NCI-H774 (cell line): ENCODE measurements at regions not wholly inside any gene's neighbourhood (a gene's known extent, or its start where the extent isn't known, plus 50 kb on each side); places are given as distances from the start of the nearest gene placed in this dataset.

Source experiments
- DNase-seq: peaks from one replicate; lab custom pipeline; 2025; lab: John Stamatoyannopoulos, UW

- DNase-seq = no peak
Observed at GRCh38 chrX:45747905-45748304, 547.2 kb upstream of the DIPK2B start.

GRCh38 chrX:45745479-45745878 is 544.8 kb upstream of the DIPK2B start:
- DNase-seq = no peak

- no peak for DNase-seq
Observed at GRCh38 chrX:45743906-45744625, 543.4 kb upstream of the DIPK2B start.

- DNase-seq = no peak
Observed at GRCh38 chrX:45743081-45743533, 542.4 kb upstream of the DIPK2B start.

GRCh38 chrX:45740291-45740690 is 539.6 kb upstream of the DIPK2B start:
- no peak for DNase-seq

- DNase-seq = no peak
Observed at GRCh38 chrX:45735571-45735970, 534.9 kb upstream of the DIPK2B start.

GRCh38 chrX:45731448-45731847 is 530.8 kb upstream of the DIPK2B start:
- no peak for DNase-seq

- no peak for DNase-seq
Observed at GRCh38 chrX:45727761-45728160, 527.1 kb upstream of the DIPK2B start.

- DNase-seq = no peak
Observed at GRCh38 chrX:45722471-45722870, 521.8 kb upstream of the DIPK2B start.

- no peak for DNase-seq
Observed at GRCh38 chrX:45719751-45720501, 519.2 kb upstream of the DIPK2B start.

GRCh38 chrX:45718676-45719075 is 518.0 kb upstream of the DIPK2B start:
- no peak for DNase-seq

- no peak for DNase-seq
Observed at GRCh38 chrX:45716750-45717149, 516.1 kb upstream of the DIPK2B start.

GRCh38 chrX:45715748-45716147 is 515.1 kb upstream of the DIPK2B start:
- no peak for DNase-seq

GRCh38 chrX:45714866-45715265 is 514.2 kb upstream of the DIPK2B start:
- no peak for DNase-seq

- DNase-seq = no peak
Observed at GRCh38 chrX:45712067-45712466, 511.4 kb upstream of the DIPK2B start.

- no peak for DNase-seq
Observed at GRCh38 chrX:45711231-45711630, 510.6 kb upstream of the DIPK2B start.

GRCh38 chrX:45710081-45710801 is 509.6 kb upstream of the DIPK2B start:
- no peak for DNase-seq

GRCh38 chrX:45709381-45709780 is 508.7 kb upstream of the DIPK2B start:
- no peak for DNase-seq

- no peak for DNase-seq
Observed at GRCh38 chrX:45699158-45699557, 498.5 kb upstream of the DIPK2B start.

- DNase-seq = no peak
Observed at GRCh38 chrX:45697591-45697990, 496.9 kb upstream of the DIPK2B start.

GRCh38 chrX:45696736-45697135 is 496.1 kb upstream of the DIPK2B start:
- DNase-seq = no peak

- no peak for DNase-seq
Observed at GRCh38 chrX:45689971-45690370, 489.3 kb upstream of the DIPK2B start.

GRCh38 chrX:45683914-45684313 is 483.2 kb upstream of the DIPK2B start:
- no peak for DNase-seq
